Liver (tissue), 8 donors: ENCODE measurements at regions not wholly inside any gene's neighbourhood (a gene's known extent, or its start where the extent isn't known, plus 50 kb on each side); places are given as distances from the start of the nearest gene placed in this dataset.

ENCODE experiments used
- DNase-seq: peaks from one replicate; pipeline ENCODE4 v3.0.0-alpha.2; 2017; ENCODE audit warnings: low spot score
- H3K27ac ChIP-seq, 2 donors: one replicate each; pipeline ENCODE4 v1.7.0; 2013; ENCODE audit warnings: inconsistent platforms in 2 of 2, low read length in 2 of 2, control low read depth in 1 of 2, low read depth in 1 of 2, mild to moderate bottlenecking in 1 of 2
- H3K27me3 ChIP-seq, 4 donors: one replicate each; pipeline versions ENCODE4 v1.6.1 to v1.7.0; 2013; ENCODE audit warnings: low read length in 3 of 4, inconsistent platforms in 1 of 4, mild to moderate bottlenecking in 1 of 4, moderate library complexity in 1 of 4; ENCODE audit not compliant: control insufficient read depth in 4 of 4, insufficient read depth in 4 of 4
- H3K36me3 ChIP-seq, 4 donors: one replicate each; pipeline versions ENCODE4 v1.6.1 to v1.7.0; 2013; ENCODE audit warnings: low read length in 3 of 4, mild to moderate bottlenecking in 3 of 4, low read depth in 1 of 4, moderate library complexity in 1 of 4; ENCODE audit not compliant: control insufficient read depth in 4 of 4, insufficient read depth in 3 of 4
- H3K4me1 ChIP-seq, 4 donors: one replicate each; pipeline versions ENCODE4 v1.6.1 to v1.7.0; 2013; ENCODE audit warnings: low read length in 3 of 4, mild to moderate bottlenecking in 3 of 4, moderate library complexity in 1 of 4; ENCODE audit not compliant: control insufficient read depth in 4 of 4, insufficient read depth in 4 of 4
- H3K4me3 ChIP-seq, 3 donors: one replicate each; pipeline versions ENCODE4 v1.6.1 to v1.7.0; 2013; ENCODE audit warnings: low read length in 3 of 3, control low read depth in 1 of 3, low read depth in 1 of 3, mild to moderate bottlenecking in 1 of 3
- H3K9ac ChIP-seq, 2 donors: one replicate each; pipeline ENCODE4 v1.7.0; 2013; ENCODE audit warnings: low read length in 2 of 2, mild to moderate bottlenecking in 2 of 2, moderate library complexity in 2 of 2, control low read depth in 1 of 2, low read depth in 1 of 2
- H3K9me3 ChIP-seq, 4 donors: one replicate each; pipeline versions ENCODE4 v1.6.1 to v1.7.0; 2013; ENCODE audit warnings: low read length in 3 of 4; ENCODE audit not compliant: control insufficient read depth in 4 of 4
- ATF3 ChIP-seq: IDR thresholded peaks from 2 replicates; pipeline ENCODE4 v1.6.1; 2016; ENCODE audit warnings: antibody characterized with exemption
- CTCF ChIP-seq: fragments of 150-350 bp; IDR thresholded peaks from 2 replicates; pipeline ENCODE4 v1.5.1; 2017; ENCODE audit warnings: improper control_type of control experiment, low read depth, low read length; ENCODE audit not compliant: missing input control
- EGR1 ChIP-seq, 2 donors: IDR thresholded peaks; 2 replicates each; pipeline ENCODE4 v1.6.1; 2016 to 2018; ENCODE audit warnings: antibody characterized with exemption in 2 of 2, low read depth in 2 of 2
- FOXA1 ChIP-seq: IDR thresholded peaks from 2 replicates; pipeline ENCODE4 v1.6.1; 2016; ENCODE audit warnings: antibody characterized with exemption
- FOXA2 ChIP-seq: IDR thresholded peaks from 2 replicates; pipeline ENCODE4 v1.6.1; 2016; ENCODE audit warnings: antibody characterized with exemption
- GABPA ChIP-seq, 2 donors: IDR thresholded peaks in 1 of 2; conservative IDR thresholded peaks in 1 of 2; 2 replicates each; pipeline ENCODE4 v1.6.1; 2016; ENCODE audit warnings: antibody characterized with exemption in 2 of 2, mild to moderate bottlenecking in 1 of 2, moderate library complexity in 1 of 2
- HNF4A ChIP-seq, 2 donors: conservative IDR thresholded peaks; 2 replicates each; pipeline ENCODE4 v1.6.1; 2016; ENCODE audit warnings: antibody characterized with exemption in 2 of 2, mild to moderate bottlenecking in 2 of 2
- HNF4G ChIP-seq: IDR thresholded peaks from 2 replicates; pipeline ENCODE4 v1.6.1; 2016; ENCODE audit warnings: antibody characterized with exemption
- JUND ChIP-seq, 2 donors: IDR thresholded peaks; 2 replicates each; pipeline ENCODE4 v1.6.1; 2016; ENCODE audit warnings: antibody characterized with exemption in 2 of 2
- MAX ChIP-seq: IDR thresholded peaks from 2 replicates; pipeline ENCODE4 v1.6.1; 2016; ENCODE audit warnings: antibody characterized with exemption
- NR2F2 ChIP-seq: IDR thresholded peaks from 2 replicates; pipeline ENCODE4 v1.6.1; 2016; ENCODE audit warnings: antibody characterized with exemption
- RAD21 ChIP-seq, 2 donors: IDR thresholded peaks; 2 replicates each; pipeline ENCODE4 v1.6.1; 2016; ENCODE audit warnings: antibody characterized with exemption in 2 of 2, mild to moderate bottlenecking in 2 of 2
- REST ChIP-seq: IDR thresholded peaks from 2 replicates; pipeline ENCODE4 v1.6.1; 2016; ENCODE audit warnings: antibody characterized with exemption, mild to moderate bottlenecking
- RXRA ChIP-seq, 2 donors: IDR thresholded peaks; 2 replicates each; pipeline ENCODE4 v1.6.1; 2017 to 2018; ENCODE audit warnings: antibody characterized with exemption in 2 of 2, mild to moderate bottlenecking in 1 of 2
- SP1 ChIP-seq: IDR thresholded peaks from 2 replicates; pipeline ENCODE4 v1.6.1; 2018; ENCODE audit warnings: antibody characterized with exemption, mild to moderate bottlenecking
- TAF1 ChIP-seq: conservative IDR thresholded peaks from 2 replicates; pipeline ENCODE4 v1.6.1; 2016; ENCODE audit warnings: antibody characterized with exemption, mild to moderate bottlenecking
- YY1 ChIP-seq: IDR thresholded peaks from 2 replicates; pipeline ENCODE4 v1.6.1; 2016; ENCODE audit warnings: antibody characterized with exemption, mild to moderate bottlenecking
- ZBTB33 ChIP-seq: IDR thresholded peaks from 2 replicates; pipeline ENCODE4 v1.6.1; 2016; ENCODE audit warnings: antibody characterized with exemption
- WGBS: extraction: QIAGEN DNeasy Blood & Tissue Kit; methylation state at CpG from one replicate; pipeline ENCODE4 v1.1.7; 2013; 5-methylcytosine and 5-hydroxymethylcytosine counted together
- donor health status: healthy.
- donor health status: healthy.
- donor health status: healthy.
- donor health status: healthy.
- donor health status: healthy.

- H3K27ac ChIP-seq, result no peak overlapping the region
- TF ChIP-seq FOXA1 (no peak), EGR1 (IDR thresholded peaks at IDR 0.05; ENCODE audit: low read depth in 2 of 2) (no peak), REST (no peak), RXRA (IDR thresholded peaks at IDR 0.05) (no peak), SP1 (no peak), FOXA2 (no peak), RAD21 (IDR thresholded peaks at IDR 0.05) (no peak), MAX (no peak), TAF1 (no peak), GABPA (IDR thresholded peaks at IDR 0.05 in 1 of 2, conservative IDR thresholded peaks at IDR 0.05 in 1 of 2) (no peak), NR2F2 (no peak), HNF4G (no peak), YY1 (no peak), ATF3 (no peak), CTCF (no peak), JUND (IDR thresholded peaks at IDR 0.05) (no peak), HNF4A (conservative IDR thresholded peaks at IDR 0.05) (no peak), ZBTB33 (no peak)
These were observed 695.6 kb upstream of the PCDH7 start for GRCh38 chr4:30024526-30024925.

GRCh38 chr4:30028826-30029225 lies 691.3 kb upstream of the PCDH7 start:
- H3K27ac ChIP-seq, result no peak overlapping the region
- no peaks in the 10 kb centered on the region for H3K27me3 ChIP-seq
- H3K9me3 ChIP-seq, result no peaks in the 10 kb centered on the region
- no peak for DNase-seq
- H3K9ac ChIP-seq, result no peak overlapping the region
- no peaks in the 10 kb centered on the region for H3K4me1 ChIP-seq
- H3K4me3 ChIP-seq, result no peak overlapping the region
- H3K36me3 ChIP-seq, result no peaks in the 10 kb centered on the region
- TF ChIP-seq RXRA (IDR thresholded peaks at IDR 0.05), result no peak
- TF ChIP-seq ZBTB33, result no peak
- TF ChIP-seq REST, result no peak
- TF ChIP-seq FOXA2, result no peak
- no peak for TF ChIP-seq YY1

More at GRCh38 chr4:30024526-30024925, 695.6 kb upstream of the PCDH7 start:
- Histone ChIP-seq H3K4me3 (no peak overlapping the region), H3K9me3 (peaks cover 0 to 3% (median 0%) of the 10 kb centered on the region in 4 donors), H3K27me3 (no peaks in the 10 kb centered on the region), H3K4me1 (no peaks in the 10 kb centered on the region), H3K36me3 (no peaks in the 10 kb centered on the region), H3K9ac (no peak overlapping the region)
- no peak for DNase-seq
- WGBS, result 55% methylated on average over 2 of the region's 2 CpGs
